Erythroblast (primary cell): ENCODE measurements at regions not wholly inside any gene's neighbourhood (a gene's known extent, or its start where the extent isn't known, plus 50 kb on each side); places are given as distances from the start of the nearest gene placed in this dataset.

Source experiments
- GATA1 ChIP-seq: IDR thresholded peaks from 2 replicates; pipeline ENCODE4 v1.6.1; 2011; ENCODE audit warnings: low read depth, mild to moderate bottlenecking, control low read depth, low read length, moderate library complexity
- POLR2A ChIP-seq: IDR thresholded peaks from 2 replicates; pipeline ENCODE4 v1.6.1; 2011; ENCODE audit warnings: mild to moderate bottlenecking, low read length

DNA sequence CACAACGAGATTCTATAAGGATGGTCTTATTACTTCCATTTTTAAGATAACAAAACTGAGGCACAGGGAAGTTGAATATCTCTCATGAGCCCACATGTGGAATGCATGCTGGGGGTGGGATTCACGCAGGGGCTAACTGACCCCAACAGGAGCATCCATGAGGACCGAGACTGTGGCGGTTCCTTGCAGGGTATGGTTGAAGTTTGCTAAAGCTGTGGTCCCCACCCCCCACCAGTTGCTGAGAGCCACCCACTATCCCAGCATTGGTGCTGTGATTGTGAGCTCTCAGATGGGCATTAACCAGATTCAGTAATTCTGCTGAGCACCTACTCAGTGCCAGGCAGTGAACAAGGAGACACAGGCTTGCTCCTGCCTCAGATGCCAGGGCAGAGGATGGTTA is 116.0 kb upstream of the TEX51 start:
- TF ChIP-seq POLR2A (no peak), GATA1 (no peak)
